ENCODE measurements at regions not wholly inside any gene's neighbourhood (a gene's known extent, or its start where the extent isn't known, plus 50 kb on each side); places are given as distances from the start of the nearest gene placed in this dataset.

GRCh38 chr4:130056286-130056685 is 960.3 kb downstream of the C4orf33 start:
- Histone ChIP-seq H3K27ac (ENCODE audit: low read depth, low read length) (no peak overlapping the region), H4K20me1 (ENCODE audit: insufficient read depth, low read length) (no peaks in the 10 kb centered on the region), H3K27me3 (ENCODE audit: insufficient read depth, low read length) (no peaks in the 10 kb centered on the region), H3K4me1 (ENCODE audit: insufficient read depth, low read length) (no peaks in the 10 kb centered on the region), H3K79me2 (ENCODE audit: insufficient read depth, low read length) (no peaks in the 10 kb centered on the region), H2AFZ (ENCODE audit: low read length) (no peak overlapping the region), H3K36me3 (ENCODE audit: insufficient read depth, low read length) (no peaks in the 10 kb centered on the region), H3K4me2 (ENCODE audit: insufficient read depth, low read length) (no peak overlapping the region), H3K9me3 (ENCODE audit: low read depth, low read length) (no peaks in the 10 kb centered on the region), H3K4me3 (ENCODE audit: insufficient read depth, low read length) (no peak overlapping the region)
- no peak for TF ChIP-seq CTCF (IDR thresholded peaks at IDR 0.05; ENCODE audit: extremely low read depth, low read depth, low read length)
- DNase-seq (ENCODE audit: insufficient read length, low spot score, missing footprints), result no peak

- no peaks in the 10 kb centered on the region for H3K36me3 ChIP-seq (ENCODE audit: insufficient read depth, low read length)
- H4K20me1 ChIP-seq (ENCODE audit: insufficient read depth, low read length), result no peaks in the 10 kb centered on the region
- no peak for TF ChIP-seq CTCF (IDR thresholded peaks at IDR 0.05; ENCODE audit: extremely low read depth, low read depth, low read length)
Measured at GRCh38 chr4:130064471-130064870, 968.5 kb downstream of the C4orf33 start.

GRCh38 chr4:130067419-130067818 is 971.5 kb downstream of the C4orf33 start:
- H3K27me3 ChIP-seq (ENCODE audit: insufficient read depth, low read length), result no peaks in the 10 kb centered on the region
- no peaks in the 10 kb centered on the region for H3K79me2 ChIP-seq (ENCODE audit: insufficient read depth, low read length)
- no peak for TF ChIP-seq CTCF (IDR thresholded peaks at IDR 0.05; ENCODE audit: extremely low read depth, low read depth, low read length)
- no peaks in the 10 kb centered on the region for H3K36me3 ChIP-seq (ENCODE audit: insufficient read depth, low read length)
- no peaks in the 10 kb centered on the region for H4K20me1 ChIP-seq (ENCODE audit: insufficient read depth, low read length)
- no peak overlapping the region for H3K27ac ChIP-seq (ENCODE audit: low read depth, low read length)
- no peak for DNase-seq (ENCODE audit: insufficient read length, low spot score, missing footprints)
- no peaks in the 10 kb centered on the region for H3K4me1 ChIP-seq (ENCODE audit: insufficient read depth, low read length)
- H3K4me2 ChIP-seq (ENCODE audit: insufficient read depth, low read length), result no peak overlapping the region
- no peak overlapping the region for H2AFZ ChIP-seq (ENCODE audit: low read length)
- H3K9me3 ChIP-seq (ENCODE audit: low read depth, low read length), result peaks cover 2% of the 10 kb centered on the region
- H3K4me3 ChIP-seq (ENCODE audit: insufficient read depth, low read length), result no peak overlapping the region

More at GRCh38 chr4:130064471-130064870, 968.5 kb downstream of the C4orf33 start:
- H3K4me1 ChIP-seq (ENCODE audit: insufficient read depth, low read length), result no peaks in the 10 kb centered on the region
- no peak overlapping the region for H3K27ac ChIP-seq (ENCODE audit: low read depth, low read length)
- DNase-seq (ENCODE audit: insufficient read length, low spot score, missing footprints), result no peak
- no peak overlapping the region for H2AFZ ChIP-seq (ENCODE audit: low read length)
- no peak overlapping the region for H3K4me2 ChIP-seq (ENCODE audit: insufficient read depth, low read length)
- no peak overlapping the region for H3K4me3 ChIP-seq (ENCODE audit: insufficient read depth, low read length)
- no peaks in the 10 kb centered on the region for H3K27me3 ChIP-seq (ENCODE audit: insufficient read depth, low read length)
- H3K9me3 ChIP-seq (ENCODE audit: low read depth, low read length), result peaks cover 2% of the 10 kb centered on the region
- no peaks in the 10 kb centered on the region for H3K79me2 ChIP-seq (ENCODE audit: insufficient read depth, low read length)

GRCh38 chr4:130068072-130068471 is 972.1 kb downstream of the C4orf33 start:
- Histone ChIP-seq H3K27ac (ENCODE audit: low read depth, low read length) (no peak overlapping the region), H3K4me3 (ENCODE audit: insufficient read depth, low read length) (no peak overlapping the region), H3K36me3 (ENCODE audit: insufficient read depth, low read length) (no peaks in the 10 kb centered on the region), H3K27me3 (ENCODE audit: insufficient read depth, low read length) (no peaks in the 10 kb centered on the region), H3K4me1 (ENCODE audit: insufficient read depth, low read length) (no peaks in the 10 kb centered on the region), H4K20me1 (ENCODE audit: insufficient read depth, low read length) (no peaks in the 10 kb centered on the region), H3K79me2 (ENCODE audit: insufficient read depth, low read length) (no peaks in the 10 kb centered on the region), H3K9me3 (ENCODE audit: low read depth, low read length) (peaks cover 2% of the 10 kb centered on the region), H2AFZ (ENCODE audit: low read length) (no peak overlapping the region), H3K4me2 (ENCODE audit: insufficient read depth, low read length) (no peak overlapping the region)
- TF ChIP-seq CTCF (IDR thresholded peaks at IDR 0.05; ENCODE audit: extremely low read depth, low read depth, low read length), result no peak
- DNase-seq (ENCODE audit: insufficient read length, low spot score, missing footprints), result no peak
